GM23338 (cell line): ENCODE measurements at regions not wholly inside any gene's neighbourhood (a gene's known extent, or its start where the extent isn't known, plus 50 kb on each side); places are given as distances from the start of the nearest gene placed in this dataset.

Experiments used
- CREB1 ChIP-seq: fragments of 250-450 bp; sonication (Bioruptor Pico); IDR thresholded peaks from 2 replicates; pipeline ENCODE4 v1.5.0; 2020; ENCODE audit warnings: low read depth, mild to moderate bottlenecking, moderate library complexity
- CTCF ChIP-seq, 2 experiments: fragments of 200-600 bp in 1 of 2; sonication (generic) in 1 of 2; conservative IDR thresholded peaks; 2 replicates each; pipeline versions ENCODE4 v1.5.1 to v1.6.1; 2016 to 2017; ENCODE audit warnings: antibody characterized with exemption in 2 of 2, low read depth in 2 of 2, mild to moderate bottlenecking in 2 of 2, moderate library complexity in 1 of 2
- EZH2 ChIP-seq: fragments of 200-600 bp; sonication (generic); IDR thresholded peaks from one replicate; pipeline ENCODE4 v1.8.0; 2017; ENCODE audit warnings: antibody characterized with exemption, mild to moderate bottlenecking, low read depth; ENCODE audit not compliant: unreplicated experiment
- EZH2phosphoT487 ChIP-seq: fragments of 200-600 bp; sonication (generic); IDR thresholded peaks from one replicate; pipeline ENCODE4 v1.8.1; 2018; ENCODE audit warnings: antibody characterized with exemption; ENCODE audit not compliant: unreplicated experiment
- JUNB ChIP-seq: IDR thresholded peaks from one replicate; pipeline ENCODE4 v1.6.1; 2016; ENCODE audit warnings: antibody characterized with exemption; ENCODE audit not compliant: unreplicated experiment
- NANOG ChIP-seq: IDR thresholded peaks from 2 replicates; pipeline ENCODE4 v1.6.1; 2016; ENCODE audit warnings: antibody characterized with exemption, borderline replicate concordance
- POLR2AphosphoS5 ChIP-seq: IDR thresholded peaks from 2 replicates; pipeline ENCODE4 v1.6.1; 2016; ENCODE audit warnings: antibody characterized with exemption, low read depth
- ZNF114 ChIP-seq: fragments of 250-450 bp; sonication (Bioruptor Pico); IDR thresholded peaks from 2 replicates; pipeline ENCODE4 v1.5.0; 2020; ENCODE audit warnings: mild to moderate bottlenecking, moderate library complexity
- ZNF331 ChIP-seq: fragments of 250-450 bp; sonication (Bioruptor Pico); IDR thresholded peaks from 2 replicates; pipeline ENCODE4 v1.5.0; 2020; ENCODE audit warnings: low read depth, mild to moderate bottlenecking, moderate library complexity
- TF ChIP-seq, protein P1 (sequence below): IDR thresholded peaks from one replicate; pipeline ENCODE4 v1.6.1; 2018; ENCODE audit warnings: antibody characterized with exemption; ENCODE audit not compliant: unreplicated experiment

DNA sequence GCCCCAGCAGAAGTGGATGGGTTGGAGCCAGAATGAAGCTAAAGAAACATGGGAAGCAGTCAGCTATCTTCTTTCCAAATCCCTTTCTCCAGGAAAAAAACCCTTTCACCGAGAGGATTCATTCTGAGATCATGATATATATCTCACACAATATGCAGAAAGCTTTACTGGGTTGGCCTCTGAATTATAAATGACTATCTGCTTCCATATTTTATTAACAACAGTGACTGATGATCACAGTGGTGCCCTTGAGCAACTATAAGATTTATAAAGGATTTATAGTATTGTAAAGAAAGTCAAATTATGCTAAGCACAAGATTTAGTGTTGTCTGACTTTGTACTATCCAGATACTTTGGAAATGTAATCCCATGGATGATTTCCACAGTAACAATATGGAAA, 180.3 kb downstream of the KCNE4 start:
- TF ChIP-seq CTCF (conservative IDR thresholded peaks at IDR 0.05; ENCODE audit: low read depth in 2 of 2) (no peak), ZNF114 (no peak), EZH2 (no peak), NANOG (no peak), POLR2AphosphoS5 (no peak), CREB1 (CRISPR knock-in tag) (no peak), EZH2phosphoT487 (no peak), JUNB (no peak), ZNF331 (CRISPR knock-in tag) (no peak)
- TF ChIP-seq, protein P1, sequence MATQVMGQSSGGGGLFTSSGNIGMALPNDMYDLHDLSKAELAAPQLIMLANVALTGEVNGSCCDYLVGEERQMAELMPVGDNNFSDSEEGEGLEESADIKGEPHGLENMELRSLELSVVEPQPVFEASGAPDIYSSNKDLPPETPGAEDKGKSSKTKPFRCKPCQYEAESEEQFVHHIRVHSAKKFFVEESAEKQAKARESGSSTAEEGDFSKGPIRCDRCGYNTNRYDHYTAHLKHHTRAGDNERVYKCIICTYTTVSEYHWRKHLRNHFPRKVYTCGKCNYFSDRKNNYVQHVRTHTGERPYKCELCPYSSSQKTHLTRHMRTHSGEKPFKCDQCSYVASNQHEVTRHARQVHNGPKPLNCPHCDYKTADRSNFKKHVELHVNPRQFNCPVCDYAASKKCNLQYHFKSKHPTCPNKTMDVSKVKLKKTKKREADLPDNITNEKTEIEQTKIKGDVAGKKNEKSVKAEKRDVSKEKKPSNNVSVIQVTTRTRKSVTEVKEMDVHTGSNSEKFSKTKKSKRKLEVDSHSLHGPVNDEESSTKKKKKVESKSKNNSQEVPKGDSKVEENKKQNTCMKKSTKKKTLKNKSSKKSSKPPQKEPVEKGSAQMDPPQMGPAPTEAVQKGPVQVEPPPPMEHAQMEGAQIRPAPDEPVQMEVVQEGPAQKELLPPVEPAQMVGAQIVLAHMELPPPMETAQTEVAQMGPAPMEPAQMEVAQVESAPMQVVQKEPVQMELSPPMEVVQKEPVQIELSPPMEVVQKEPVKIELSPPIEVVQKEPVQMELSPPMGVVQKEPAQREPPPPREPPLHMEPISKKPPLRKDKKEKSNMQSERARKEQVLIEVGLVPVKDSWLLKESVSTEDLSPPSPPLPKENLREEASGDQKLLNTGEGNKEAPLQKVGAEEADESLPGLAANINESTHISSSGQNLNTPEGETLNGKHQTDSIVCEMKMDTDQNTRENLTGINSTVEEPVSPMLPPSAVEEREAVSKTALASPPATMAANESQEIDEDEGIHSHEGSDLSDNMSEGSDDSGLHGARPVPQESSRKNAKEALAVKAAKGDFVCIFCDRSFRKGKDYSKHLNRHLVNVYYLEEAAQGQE = no peak
